ENCODE measurements at regions not wholly inside any gene's neighbourhood (a gene's known extent, or its start where the extent isn't known, plus 50 kb on each side); places are given as distances from the start of the nearest gene placed in this dataset.

- TF ChIP-seq POLR2AphosphoS5 (IDR thresholded peaks at IDR 0.05; ENCODE audit: insufficient read depth in 1 of 2, low read depth in 1 of 2) (no peak), CTCF (IDR thresholded peaks at IDR 0.05) (no peak)
Measured at GRCh38 chr1:177569476-177569875, 398.7 kb downstream of the BRINP2 start.
